ENCODE measurements at regions not wholly inside any gene's neighbourhood (a gene's known extent, or its start where the extent isn't known, plus 50 kb on each side); places are given as distances from the start of the nearest gene placed in this dataset.

DNA sequence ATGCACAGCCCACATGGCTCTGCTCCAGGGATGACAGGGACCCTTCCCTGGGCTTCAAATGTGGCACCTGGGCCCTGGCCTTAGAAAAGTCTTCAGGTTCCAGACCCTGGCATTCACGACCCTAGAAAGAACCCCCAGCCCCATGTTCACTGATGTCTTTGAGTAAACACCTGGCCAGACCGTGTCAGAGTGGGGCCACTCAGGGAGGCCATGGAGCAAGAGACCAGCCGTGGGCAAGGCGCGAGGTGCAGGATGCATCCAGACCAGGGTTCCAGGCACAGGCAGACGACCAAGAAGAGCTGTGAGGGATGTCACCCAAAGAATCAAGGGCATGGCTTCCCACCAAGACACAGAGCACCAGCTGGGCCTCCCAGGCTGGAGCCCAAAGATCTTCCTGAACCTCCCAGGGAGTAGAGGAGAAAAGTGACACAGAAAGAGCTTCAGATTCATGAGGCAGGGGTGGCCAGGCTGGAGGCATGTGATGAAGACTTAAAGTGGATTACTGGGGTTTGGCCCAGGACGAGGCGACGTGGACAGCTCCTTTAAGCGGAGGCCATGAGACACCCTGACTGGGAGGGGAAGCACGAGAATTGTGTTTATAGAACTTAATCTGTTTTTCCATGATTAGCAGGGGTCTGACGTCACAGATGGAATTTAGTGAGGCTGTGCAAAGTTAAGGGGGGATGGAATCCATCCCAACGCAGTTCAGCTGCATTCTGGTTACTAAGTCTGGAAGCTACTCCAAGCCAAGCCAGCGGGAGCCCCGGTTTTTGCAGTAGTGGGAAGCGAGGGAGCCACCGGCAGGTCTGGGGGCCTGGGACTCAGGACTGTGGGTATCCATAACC lies 61.6 kb downstream of the ARL6IP4 start:
- no peak for TF ChIP-seq CTCF (IDR thresholded peaks at IDR 0.05)
- TF ChIP-seq POLR2A (IDR thresholded peaks at IDR 0.05), result no peak

Measured in Peyer's patch (tissue), 4 donors.